NCI-H510A treated with DMSO at 0.1 percent for 48 hours (cell line): ENCODE measurements at regions not wholly inside any gene's neighbourhood (a gene's known extent, or its start where the extent isn't known, plus 50 kb on each side); places are given as distances from the start of the nearest gene placed in this dataset.
"Not testable (repeated sequence)": the region's sequence is repeated elsewhere in the genome, so short reads cannot be mapped to it uniquely, and the experiment has no call there.

Experiments
- DNase-seq: peaks from one replicate; lab custom pipeline; 2025; lab: John Stamatoyannopoulos, UW

- DNase-seq: peak; percentile 57
Measured at GRCh38 chr1:38746941-38747600, 112.5 kb downstream of the RRAGC start.

DNA sequence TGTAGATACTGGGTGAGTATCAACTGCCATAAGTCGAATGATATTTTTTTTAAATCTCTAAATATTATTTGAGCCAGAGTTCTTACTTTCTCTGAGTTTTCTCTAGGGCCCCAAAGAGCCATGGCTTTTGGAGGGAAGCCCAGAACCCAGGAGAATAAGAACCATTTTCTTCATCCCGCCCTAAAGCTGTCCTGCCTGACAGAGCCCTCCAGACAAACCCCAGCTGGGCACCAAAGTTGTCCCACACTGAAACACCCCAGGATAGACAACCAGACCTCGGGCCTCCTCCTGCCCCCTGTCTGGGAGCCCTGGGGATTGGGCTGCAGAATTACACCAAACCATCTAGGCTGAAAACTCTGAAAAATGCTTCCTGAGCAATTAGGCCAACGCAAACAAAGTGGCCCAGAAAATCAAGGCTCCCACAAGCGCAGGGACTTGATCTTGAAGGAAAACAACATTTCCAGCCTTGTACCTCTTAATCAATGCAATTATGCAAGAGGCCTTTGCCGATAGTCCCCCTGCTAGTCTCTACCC lies 113.1 kb downstream of the RRAGC start:
- DNase-seq: no peak

DNA sequence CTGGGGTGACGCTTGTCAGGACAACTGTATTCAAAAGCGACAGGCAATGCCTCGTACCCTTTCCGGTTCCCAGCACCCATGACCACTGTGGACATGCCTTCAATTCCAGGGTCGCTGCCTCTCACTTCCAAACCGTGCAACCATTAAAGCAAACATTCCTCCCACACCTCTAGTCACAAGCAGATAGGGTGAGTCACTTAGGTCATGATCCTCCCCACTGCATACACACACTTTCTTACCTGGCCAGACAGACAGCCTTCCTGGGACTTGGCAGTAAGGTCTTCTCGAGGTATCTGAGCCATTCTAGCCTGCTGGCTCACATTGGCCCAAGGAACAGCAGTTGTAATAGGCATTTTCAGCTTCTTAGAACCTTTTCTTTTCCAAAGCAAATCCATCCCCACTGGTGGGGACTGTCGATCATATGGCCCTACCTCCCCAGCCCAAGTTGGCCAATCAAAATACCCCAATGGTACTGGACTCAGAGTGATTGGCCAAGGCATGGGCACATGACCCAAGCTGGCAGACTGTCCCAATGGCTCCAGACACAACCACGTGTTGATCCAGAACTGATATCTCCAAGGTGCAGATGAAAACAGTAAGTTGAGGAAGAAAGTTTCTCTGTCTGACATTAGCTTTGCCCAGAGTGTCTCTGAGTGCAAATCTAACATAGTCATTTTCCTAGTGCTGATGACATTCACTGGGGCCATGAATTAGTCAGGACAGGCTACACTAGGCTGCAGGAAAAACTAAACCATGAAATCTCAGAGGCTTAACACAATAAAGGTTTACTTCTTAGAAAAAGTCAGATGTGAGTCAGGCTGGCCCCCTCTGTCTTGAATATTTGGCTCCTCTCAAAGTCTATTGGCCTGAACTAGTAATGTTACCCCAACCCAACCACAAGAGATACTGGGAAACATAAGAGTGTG lies 113.8 kb downstream of the RRAGC start:
- no peak for DNase-seq

DNA sequence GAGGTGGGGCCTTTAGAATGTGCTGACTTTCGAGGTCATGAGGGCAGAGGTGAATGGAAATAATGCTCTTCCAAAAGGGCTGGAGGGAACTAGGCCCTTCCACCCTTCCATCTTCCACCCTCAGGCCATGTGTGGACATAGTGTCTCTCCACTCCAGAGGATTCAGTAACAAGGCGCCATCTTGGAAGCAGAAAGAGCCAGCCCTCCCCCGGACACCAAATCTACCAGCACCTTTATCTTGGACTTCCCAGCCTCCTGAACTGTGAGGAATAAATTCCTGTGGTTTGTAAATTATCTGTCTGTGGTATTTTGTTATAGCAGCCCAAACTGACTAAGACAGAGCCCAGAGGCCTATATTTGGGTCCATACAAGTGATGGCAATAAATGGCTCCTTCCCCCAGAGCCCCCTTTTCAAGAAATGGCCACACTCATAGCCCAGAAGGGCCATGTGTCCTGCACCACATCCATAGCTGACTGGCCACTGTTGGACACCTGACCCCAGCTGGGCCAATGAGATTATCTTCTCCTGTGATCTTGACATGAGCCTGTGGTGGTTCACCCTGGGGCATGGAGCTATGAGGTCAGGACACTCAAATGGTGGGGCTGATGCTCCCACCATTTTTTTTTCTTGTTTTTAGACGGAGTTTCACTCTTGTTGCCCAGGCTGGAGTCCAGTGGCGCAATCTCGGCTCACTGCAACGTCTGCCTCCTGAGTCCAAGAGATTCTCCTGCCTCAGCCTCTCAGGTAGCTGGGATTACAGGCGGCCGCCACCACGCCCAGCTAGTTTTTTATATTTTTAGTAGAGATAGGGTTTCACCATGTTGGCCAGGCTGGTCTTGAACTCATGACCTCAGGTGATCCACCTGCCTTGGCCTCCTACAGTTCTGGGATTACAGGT lies 114.9 kb downstream of the RRAGC start:
- DNase-seq: no peak

GRCh38 chr1:38743184-38743583 lies 116.4 kb downstream of the RRAGC start:
- no peak for DNase-seq

- DNase-seq: no peak
Measured at GRCh38 chr1:38741341-38741740, 118.2 kb downstream of the RRAGC start.

DNA sequence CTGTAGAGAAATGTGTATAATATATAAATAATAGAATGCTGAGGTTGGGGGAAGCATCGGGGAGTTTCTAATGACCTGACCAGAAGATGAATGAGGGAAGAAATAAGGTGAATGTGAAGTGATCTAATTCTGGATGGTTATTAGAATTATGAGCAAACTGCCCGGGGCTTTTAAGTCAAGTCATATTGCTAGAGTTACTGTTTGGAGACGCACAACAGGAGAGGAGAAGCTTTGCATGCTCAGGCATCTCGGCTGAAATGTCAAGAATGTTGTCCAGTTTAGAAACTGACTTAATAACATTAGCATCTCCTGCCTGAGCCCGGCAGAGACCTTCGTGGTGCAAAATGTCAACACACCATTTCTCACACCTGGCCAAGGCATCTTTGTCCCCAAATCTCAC lies 119.1 kb downstream of the RRAGC start:
- no peak for DNase-seq

GRCh38 chr1:38738207-38738606 lies 121.4 kb downstream of the RRAGC start:
- no peak for DNase-seq

DNA sequence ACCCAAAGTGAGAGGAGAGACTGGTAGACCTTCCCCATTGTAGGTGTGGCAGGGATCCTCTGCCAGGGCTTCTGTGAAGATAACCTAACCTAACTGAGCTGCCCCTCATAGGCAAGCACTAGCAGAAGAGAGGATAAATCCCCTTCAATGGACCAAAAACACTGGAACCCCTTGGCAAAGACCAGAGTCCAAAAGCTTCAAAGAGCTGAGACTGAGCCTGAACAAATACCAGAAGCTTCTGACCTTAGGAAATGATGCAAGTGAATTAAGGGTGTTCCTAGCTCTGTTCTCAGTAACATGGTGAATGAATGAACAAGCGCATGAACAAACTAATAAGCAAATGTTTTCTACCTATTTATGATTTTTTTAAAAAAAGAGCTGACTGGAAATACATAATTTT lies 123.2 kb downstream of the RRAGC start:
- DNase-seq: no peak

DNA sequence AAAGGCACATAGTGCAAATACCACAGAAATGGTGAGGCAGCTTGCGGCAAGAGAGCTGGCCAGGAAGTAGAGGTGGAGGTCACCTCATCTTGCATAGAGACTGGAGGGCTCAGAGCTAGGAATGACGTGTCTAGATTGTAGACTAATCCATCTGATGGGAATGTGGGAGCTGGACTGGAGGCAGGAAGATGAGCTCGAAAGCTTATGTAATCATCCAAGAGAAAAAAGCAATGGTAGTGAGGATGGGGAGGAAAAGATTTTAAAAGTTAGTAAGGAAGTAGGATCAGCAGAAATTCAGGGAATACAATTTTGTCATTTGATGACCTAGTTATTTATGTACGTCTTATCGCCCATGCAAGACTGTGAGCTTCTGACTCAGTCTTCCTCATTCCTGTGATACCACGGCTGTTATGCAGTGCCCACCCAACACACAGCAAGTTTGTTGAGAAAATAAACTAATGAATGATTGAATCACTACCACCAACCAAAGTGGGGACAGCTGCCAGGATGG lies 123.9 kb downstream of the RRAGC start:
- no peak for DNase-seq

- no peak for DNase-seq
Measured at GRCh38 chr1:38733761-38734160, 125.8 kb downstream of the RRAGC start.

DNA sequence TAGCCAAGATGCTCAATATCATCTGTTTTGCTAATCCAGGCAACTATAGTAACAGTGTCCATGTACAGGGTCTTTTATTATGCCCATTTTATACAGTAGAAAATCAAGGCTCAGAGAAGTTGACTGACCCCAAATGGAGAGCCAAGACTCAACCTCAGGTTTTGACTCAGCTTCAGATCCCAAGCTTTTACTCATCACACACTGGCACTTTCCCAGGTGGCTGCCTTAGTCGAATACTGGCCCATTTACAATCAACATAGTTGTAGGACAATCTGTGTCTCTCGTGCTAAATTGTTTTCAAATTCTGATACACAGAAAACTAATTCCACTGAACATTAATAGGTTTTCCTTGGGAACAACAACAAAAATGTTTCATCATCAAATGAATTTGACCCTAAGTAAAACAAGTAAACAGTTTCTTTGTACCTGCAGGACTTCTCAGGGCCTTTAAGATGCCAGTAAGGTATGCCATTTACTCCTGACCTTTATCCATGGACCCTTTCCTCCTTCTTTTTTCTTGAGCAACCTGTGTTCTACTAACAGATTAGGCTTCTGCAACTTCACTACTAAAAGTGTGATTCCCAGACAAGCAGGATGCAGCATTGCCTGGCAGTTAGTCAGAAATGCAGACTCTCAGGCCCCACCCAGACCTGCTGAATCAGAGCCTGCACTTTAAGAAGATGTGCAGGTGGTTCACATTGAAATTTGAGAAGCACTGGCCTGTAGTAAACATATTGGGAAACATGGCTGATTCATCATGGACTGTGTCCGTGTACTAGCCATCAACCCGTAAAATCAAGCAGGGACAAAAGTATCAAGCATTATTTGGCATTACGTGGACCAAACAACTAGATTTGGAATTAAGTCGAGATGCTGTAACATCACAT lies 128.8 kb downstream of the RRAGC start:
- DNase-seq: no peak

DNA sequence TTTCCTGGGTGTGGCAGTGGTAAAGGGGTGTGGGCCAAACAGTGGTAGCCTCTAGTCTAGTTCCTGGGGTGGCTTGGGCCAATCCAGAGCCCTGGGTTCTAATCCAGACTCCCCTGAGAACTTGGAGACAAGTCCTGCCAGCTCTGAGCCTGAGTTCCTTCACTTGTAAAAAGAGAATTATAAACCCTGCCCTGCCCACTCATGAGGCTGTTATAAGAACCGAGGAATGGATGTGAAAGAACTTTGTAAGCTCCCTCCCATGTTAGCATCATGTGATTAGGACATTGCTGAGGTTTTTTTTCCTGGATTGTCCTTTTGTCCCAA lies 131.0 kb downstream of the RRAGC start:
- DNase-seq: no peak

- DNase-seq: no peak
Measured at GRCh38 chr1:38727684-38728584, 131.6 kb downstream of the RRAGC start.

DNA sequence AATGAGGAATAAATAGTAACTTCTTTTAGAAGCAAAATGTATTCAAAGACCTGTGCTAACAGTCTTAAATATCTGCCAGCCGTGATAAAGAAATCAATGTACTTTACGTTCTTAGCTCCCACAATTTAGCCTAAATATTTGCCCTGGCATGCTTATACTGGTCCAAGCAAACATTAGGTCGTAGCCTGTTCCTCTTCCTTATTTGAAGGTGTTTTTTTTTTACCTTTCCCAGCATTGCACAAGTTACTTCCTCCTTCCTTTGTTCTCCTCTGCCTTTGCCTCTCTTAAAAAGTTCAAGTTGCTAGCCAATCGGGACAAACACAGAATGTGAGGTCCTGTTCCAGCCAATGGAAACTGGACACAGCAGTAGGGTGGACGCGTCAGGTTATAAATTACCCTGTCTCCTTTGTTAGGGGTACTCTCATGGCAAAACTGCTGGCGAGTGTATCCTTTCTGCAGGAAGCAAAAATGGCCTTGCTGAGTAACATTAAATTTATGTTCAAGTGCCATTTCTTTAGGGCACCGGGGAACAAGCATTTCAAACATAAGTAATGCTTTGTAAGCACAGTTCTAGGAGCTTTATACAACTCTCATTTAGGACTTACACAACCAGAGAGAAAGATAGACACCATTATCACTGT lies 134.1 kb downstream of the RRAGC start:
- not testable (repeated sequence) for DNase-seq

DNA sequence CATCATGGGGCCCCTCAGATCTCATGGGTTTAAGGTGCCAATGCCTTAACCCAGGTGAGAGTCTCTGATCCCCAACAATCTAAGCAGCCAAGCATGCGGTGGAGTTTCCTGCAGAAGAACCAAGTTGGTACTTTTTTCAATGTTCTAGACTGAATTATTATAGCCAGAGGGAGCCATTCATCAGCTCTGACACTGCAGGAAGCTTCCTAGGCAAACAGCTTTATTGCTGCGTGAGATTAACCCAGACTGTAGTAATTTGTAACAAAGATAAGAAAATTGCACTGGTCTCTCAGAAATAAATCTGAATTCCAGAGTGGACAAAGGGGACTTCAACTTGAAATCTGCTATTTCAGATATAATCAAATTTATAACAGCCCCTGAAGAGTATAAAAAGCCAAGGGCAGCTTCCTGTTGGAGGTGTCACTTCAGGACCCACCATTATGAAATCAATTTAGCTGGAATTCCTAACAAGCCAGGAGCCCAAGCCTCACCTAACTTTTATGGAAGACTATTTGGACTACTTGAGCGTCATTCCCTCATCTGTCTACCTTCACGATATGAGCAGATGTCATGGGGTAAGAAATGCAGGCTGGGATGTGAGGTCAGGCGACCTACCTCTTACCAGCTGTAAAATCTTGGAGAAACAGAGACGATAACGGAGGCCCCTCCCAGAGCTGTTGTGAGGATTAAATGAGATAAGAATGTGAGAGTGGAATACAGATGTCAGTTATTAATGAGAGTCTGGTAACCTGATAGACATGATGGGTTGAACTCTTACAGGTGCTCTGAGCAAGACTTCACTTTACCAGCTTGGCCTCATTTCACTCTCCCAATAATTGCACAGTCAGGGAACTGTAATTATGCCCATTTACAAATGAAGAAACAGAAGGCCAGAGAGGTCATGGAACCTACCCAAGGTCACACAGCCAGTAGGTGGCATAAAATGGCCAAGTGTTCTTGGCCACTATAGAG lies 135.1 kb downstream of the RRAGC start:
- DNase-seq: no peak

DNA sequence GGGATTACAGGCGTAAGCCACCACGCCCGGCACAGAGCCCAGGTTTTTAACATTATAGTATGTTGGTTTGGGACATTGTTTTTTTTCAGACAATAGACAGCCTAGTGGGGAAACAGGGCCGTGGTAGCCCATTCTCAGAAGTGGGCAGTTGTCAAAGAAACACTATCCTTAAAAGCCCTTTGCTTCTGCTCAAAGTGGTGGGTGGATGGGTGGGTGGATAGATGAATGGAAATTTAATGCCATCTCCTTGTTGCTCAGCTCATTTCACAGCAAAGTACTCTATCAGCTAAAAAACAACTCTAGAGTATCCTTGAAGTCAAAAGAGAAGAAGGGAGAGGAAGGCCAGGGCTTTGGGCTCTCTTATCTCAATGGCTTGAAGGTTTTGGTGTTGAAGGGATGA lies 137.8 kb downstream of the RRAGC start:
- no peak for DNase-seq

GRCh38 chr1:38719880-38720279 lies 139.7 kb downstream of the RRAGC start:
- DNase-seq: no peak
